ENCODE measurements at regions not wholly inside any gene's neighbourhood (a gene's known extent, or its start where the extent isn't known, plus 50 kb on each side); places are given as distances from the start of the nearest gene placed in this dataset.

- no peak for TF ChIP-seq CTCF (IDR thresholded peaks at IDR 0.05; ENCODE audit: poor library complexity, severe bottlenecking)
- no peaks in the 10 kb centered on the region for H3K9me3 ChIP-seq (ENCODE audit: severe bottlenecking)
- no peak overlapping the region for H3K4me3 ChIP-seq (ENCODE audit: severe bottlenecking)
- no peak overlapping the region for H3K27ac ChIP-seq (ENCODE audit: poor library complexity, severe bottlenecking)
- H3K4me1 ChIP-seq (ENCODE audit: insufficient read depth, poor library complexity, severe bottlenecking) = no peaks in the 10 kb centered on the region
- ATAC-seq (ENCODE audit: low read depth) = 0 out of 3 replicates have a peak, but pooled peaks have one; percentile 42
- H3K36me3 ChIP-seq (ENCODE audit: low read depth) = no peaks in the 10 kb centered on the region
- H3K27me3 ChIP-seq (ENCODE audit: insufficient read depth, poor library complexity, severe bottlenecking) = no peaks in the 10 kb centered on the region
- DNase-seq (ENCODE audit: low spot score) = no peak
Measured at GRCh38 chr10:107747851-107748250, 583.3 kb upstream of the SORCS1 start.

GRCh38 chr10:107741971-107742370 lies 577.5 kb upstream of the SORCS1 start:
- Histone ChIP-seq H3K27me3 (ENCODE audit: insufficient read depth, poor library complexity, severe bottlenecking) (no peaks in the 10 kb centered on the region), H3K9me3 (ENCODE audit: severe bottlenecking) (no peaks in the 10 kb centered on the region), H3K4me3 (ENCODE audit: severe bottlenecking) (no peak overlapping the region), H3K4me1 (ENCODE audit: insufficient read depth, poor library complexity, severe bottlenecking) (peaks cover 10% of the 10 kb centered on the region), H3K27ac (ENCODE audit: poor library complexity, severe bottlenecking) (no peak overlapping the region), H3K36me3 (ENCODE audit: low read depth) (no peaks in the 10 kb centered on the region)
- DNase-seq (ENCODE audit: low spot score) (no peak), ATAC-seq (ENCODE audit: low read depth) (no peak)
- TF ChIP-seq CTCF (IDR thresholded peaks at IDR 0.05; ENCODE audit: poor library complexity, severe bottlenecking) = no peak

GRCh38 chr10:107740962-107741690 lies 576.6 kb upstream of the SORCS1 start:
- Histone ChIP-seq H3K4me3 (ENCODE audit: severe bottlenecking) (no peak overlapping the region), H3K27me3 (ENCODE audit: insufficient read depth, poor library complexity, severe bottlenecking) (no peaks in the 10 kb centered on the region), H3K9me3 (ENCODE audit: severe bottlenecking) (no peaks in the 10 kb centered on the region), H3K36me3 (ENCODE audit: low read depth) (no peaks in the 10 kb centered on the region), H3K27ac (ENCODE audit: poor library complexity, severe bottlenecking) (no peak overlapping the region), H3K4me1 (ENCODE audit: insufficient read depth, poor library complexity, severe bottlenecking) (peaks cover 10% of the 10 kb centered on the region)
- ATAC-seq (ENCODE audit: low read depth) (no peak), DNase-seq (ENCODE audit: low spot score) (no peak)
- no peak for TF ChIP-seq CTCF (IDR thresholded peaks at IDR 0.05; ENCODE audit: poor library complexity, severe bottlenecking)

- DNase-seq (ENCODE audit: low spot score) = no peak
- Histone ChIP-seq H3K27ac (ENCODE audit: poor library complexity, severe bottlenecking) (no peak overlapping the region), H3K4me3 (ENCODE audit: severe bottlenecking) (no peak overlapping the region), H3K4me1 (ENCODE audit: insufficient read depth, poor library complexity, severe bottlenecking) (peaks cover 10% of the 10 kb centered on the region), H3K36me3 (ENCODE audit: low read depth) (no peaks in the 10 kb centered on the region), H3K27me3 (ENCODE audit: insufficient read depth, poor library complexity, severe bottlenecking) (no peaks in the 10 kb centered on the region), H3K9me3 (ENCODE audit: severe bottlenecking) (no peaks in the 10 kb centered on the region)
- TF ChIP-seq CTCF (IDR thresholded peaks at IDR 0.05; ENCODE audit: poor library complexity, severe bottlenecking) = no peak
- no peak for ATAC-seq (ENCODE audit: low read depth)
Measured at GRCh38 chr10:107739951-107740350, 575.4 kb upstream of the SORCS1 start.
